ENCODE measurements at regions not wholly inside any gene's neighbourhood (a gene's known extent, or its start where the extent isn't known, plus 50 kb on each side); places are given as distances from the start of the nearest gene placed in this dataset.

- TF ChIP-seq POLR2AphosphoS5 (IDR thresholded peaks at IDR 0.05; ENCODE audit: low read depth, low read length) (no peak), TAF1 (IDR thresholded peaks at IDR 0.05; ENCODE audit: borderline replicate concordance, insufficient read depth, low read length) (no peak), REST (IDR thresholded peaks at IDR 0.05; ENCODE audit: insufficient read depth in 1 of 2, low read depth in 2 of 2, low read length in 2 of 2) (no peak), SIN3A (IDR thresholded peaks at IDR 0.05; ENCODE audit: borderline replicate concordance, insufficient read depth, low read length) (no peak), FOXP2 (optimal IDR thresholded peaks at IDR 0.05; ENCODE audit: borderline replicate concordance, extremely low read depth, extremely low read length, insufficient read depth) (no peak)
These were observed 65.5 kb downstream of the RPUSD4 start for GRCh38 chr11:126145954-126146353.

- no peak for TF ChIP-seq TAF1 (IDR thresholded peaks at IDR 0.05; ENCODE audit: borderline replicate concordance, insufficient read depth, low read length)
- no peak for TF ChIP-seq REST (IDR thresholded peaks at IDR 0.05; ENCODE audit: insufficient read depth in 1 of 2, low read depth in 2 of 2, low read length in 2 of 2)
- TF ChIP-seq FOXP2 (optimal IDR thresholded peaks at IDR 0.05; ENCODE audit: borderline replicate concordance, extremely low read depth, extremely low read length, insufficient read depth), result no peak
- TF ChIP-seq POLR2AphosphoS5 (IDR thresholded peaks at IDR 0.05; ENCODE audit: low read depth, low read length), result no peak
- no peak for TF ChIP-seq SIN3A (IDR thresholded peaks at IDR 0.05; ENCODE audit: borderline replicate concordance, insufficient read depth, low read length)
These were observed 70.5 kb downstream of the RPUSD4 start for GRCh38 chr11:126140926-126141280.

GRCh38 chr11:126140201-126140925 is 71.1 kb downstream of the RPUSD4 start:
- TF ChIP-seq TAF1 (IDR thresholded peaks at IDR 0.05; ENCODE audit: borderline replicate concordance, insufficient read depth, low read length) (no peak), POLR2AphosphoS5 (IDR thresholded peaks at IDR 0.05; ENCODE audit: low read depth, low read length) (no peak), FOXP2 (optimal IDR thresholded peaks at IDR 0.05; ENCODE audit: borderline replicate concordance, extremely low read depth, extremely low read length, insufficient read depth) (no peak), SIN3A (IDR thresholded peaks at IDR 0.05; ENCODE audit: borderline replicate concordance, insufficient read depth, low read length) (no peak), REST (IDR thresholded peaks at IDR 0.05; ENCODE audit: insufficient read depth in 1 of 2, low read depth in 2 of 2, low read length in 2 of 2) (no peak)

- TF ChIP-seq REST (IDR thresholded peaks at IDR 0.05; ENCODE audit: insufficient read depth in 1 of 2, low read depth in 2 of 2, low read length in 2 of 2) (no peak), SIN3A (IDR thresholded peaks at IDR 0.05; ENCODE audit: borderline replicate concordance, insufficient read depth, low read length) (no peak)
These were observed 72.0 kb downstream of the RPUSD4 start for GRCh38 chr11:126139111-126140091.

Measured in PFSK-1 (cell line).